ENCODE measurements at regions not wholly inside any gene's neighbourhood (a gene's known extent, or its start where the extent isn't known, plus 50 kb on each side); places are given as distances from the start of the nearest gene placed in this dataset.

- TF ChIP-seq SUZ12 (IDR thresholded peaks at IDR 0.05; ENCODE audit: low read length) (no peak), BACH1 (IDR thresholded peaks at IDR 0.05; ENCODE audit: low read length) (no peak), CTCF (IDR thresholded peaks at IDR 0.05; ENCODE audit: control extremely low read depth in 1 of 3, insufficient read depth in 1 of 3, low read depth in 1 of 3, low read length in 3 of 3) (no peak)
These were observed 101.7 kb upstream of the BMP2 start (continued) for GRCh38 chr20:6665621-6666355.
